HG03521 (cell line): ENCODE measurements at regions not wholly inside any gene's neighbourhood (a gene's known extent, or its start where the extent isn't known, plus 50 kb on each side); places are given as distances from the start of the nearest gene placed in this dataset.

Experiments used
- ATAC-seq: cut with Tn5 transposase; IDR thresholded peaks from one replicate; pipeline ENCODE4 v1.9.1; 2021; ENCODE audit warnings: mild to moderate bottlenecking, moderate library complexity; ENCODE audit not compliant: unreplicated experiment

GRCh38 chr2:195414537-195415100, 242.4 kb upstream of the SLC39A10 start:
- no peak for ATAC-seq

GRCh38 chr2:195413944-195414343, 243.1 kb upstream of the SLC39A10 start:
- no peak for ATAC-seq

GRCh38 chr2:195413422-195413821, 243.6 kb upstream of the SLC39A10 start:
- no peak for ATAC-seq

- ATAC-seq = no peak
Observed at GRCh38 chr2:195411219-195411687, 245.8 kb upstream of the SLC39A10 start.

- no peak for ATAC-seq
Observed at GRCh38 chr2:195410074-195410671, 246.9 kb upstream of the SLC39A10 start.

GRCh38 chr2:195408811-195409210, 248.2 kb upstream of the SLC39A10 start:
- no peak for ATAC-seq

- ATAC-seq = no peak
Observed at GRCh38 chr2:195408196-195408595, 248.8 kb upstream of the SLC39A10 start.

GRCh38 chr2:195407783-195408182, 249.2 kb upstream of the SLC39A10 start:
- no peak for ATAC-seq

GRCh38 chr2:195406886-195407603, 250.0 kb upstream of the SLC39A10 start:
- ATAC-seq = no peak

GRCh38 chr2:195404651-195405050, 252.4 kb upstream of the SLC39A10 start:
- no peak for ATAC-seq

- no peak for ATAC-seq
Observed at GRCh38 chr2:195396479-195396878, 260.5 kb upstream of the SLC39A10 start.

GRCh38 chr2:195395362-195395761, 261.7 kb upstream of the SLC39A10 start:
- no peak for ATAC-seq

GRCh38 chr2:195392446-195393336, 264.3 kb upstream of the SLC39A10 start:
- ATAC-seq = no peak

GRCh38 chr2:195390686-195391321, 266.2 kb upstream of the SLC39A10 start:
- no peak for ATAC-seq

- no peak for ATAC-seq
Observed at GRCh38 chr2:195388028-195388427, 269.0 kb upstream of the SLC39A10 start.

- no peak for ATAC-seq
Observed at GRCh38 chr2:195382186-195382585, 274.8 kb upstream of the SLC39A10 start.

GRCh38 chr2:195370167-195370943, 286.7 kb upstream of the SLC39A10 start:
- no peak for ATAC-seq

- ATAC-seq = no peak
Observed at GRCh38 chr2:195369218-195369587, 287.8 kb upstream of the SLC39A10 start.

GRCh38 chr2:195368249-195369217, 288.5 kb upstream of the SLC39A10 start:
- no peak for ATAC-seq
